Caco-2 (cell line): ENCODE measurements at regions not wholly inside any gene's neighbourhood (a gene's known extent, or its start where the extent isn't known, plus 50 kb on each side); places are given as distances from the start of the nearest gene placed in this dataset.

ENCODE experiments used
- BruUV-seq: library from RNA; stranded (reverse); fragments of 400-500 nt; replicated peaks from 2 replicates; lab custom pipeline; 2021; lab: Mats Ljungman, UMichigan
- CTCF ChIA-PET: fragments of 300-600 bp; sonication (Branson Sonifier 250); formaldehyde crosslinking; loops from one replicate; lab custom pipeline; 2022; ENCODE audit warnings: antibody characterized with exemption; lab: Charles Lee
- POLR2A ChIA-PET: fragments of 300-600 bp; sonication (Branson Sonifier 250); formaldehyde crosslinking; loops from one replicate; lab custom pipeline; 2022; ENCODE audit warnings: antibody characterized with exemption; lab: Charles Lee
- DNase-seq, 2 experiments: peaks; one replicate each; pipeline versions ENCODE4 v3.0.0 to v3.0.0-alpha.2; 2020 to 2022
- H3K27me3 ChIP-seq: replicated peaks from 2 replicates; pipeline ENCODE4 v1.6.0; 2011; ENCODE audit warnings: low read length; ENCODE audit not compliant: control insufficient read depth, insufficient read depth
- H3K36me3 ChIP-seq: 2 replicates; pipeline ENCODE4 v1.5.1; 2011; ENCODE audit warnings: low read length; ENCODE audit not compliant: control insufficient read depth, insufficient read depth
- H3K4me1 ChIP-seq: fragments of 250-450 bp; sonication (Bioruptor Pico); 2 replicates; pipeline ENCODE4 v1.5.1; 2020; ENCODE audit warnings: mild to moderate bottlenecking
- H3K4me3 ChIP-seq: 2 replicates; pipeline ENCODE4 v1.5.1; 2011; ENCODE audit warnings: low read depth, mild to moderate bottlenecking, control low read depth, low read length
- H3K9me3 ChIP-seq: fragments of 250-450 bp; sonication (Bioruptor Pico); 2 replicates; pipeline ENCODE4 v1.5.1; 2020; ENCODE audit warnings: mild to moderate bottlenecking, moderate library complexity
- H3K27ac Mint-ChIP-seq: one replicate; pipeline ENCODE4 v1.8.0; 2022; ENCODE audit warnings: mixed read lengths; ENCODE audit not compliant: unreplicated experiment
- H3K27me3 Mint-ChIP-seq: one replicate; pipeline ENCODE4 v1.8.0; 2022; ENCODE audit warnings: mixed read lengths; ENCODE audit not compliant: insufficient read depth, unreplicated experiment
- H3K36me3 Mint-ChIP-seq: one replicate; pipeline ENCODE4 v1.8.0; 2022; ENCODE audit warnings: mild to moderate bottlenecking, mixed read lengths; ENCODE audit not compliant: insufficient read depth, unreplicated experiment
- H3K4me1 Mint-ChIP-seq: one replicate; pipeline ENCODE4 v1.8.0; 2022; ENCODE audit warnings: low read depth, mixed read lengths; ENCODE audit not compliant: unreplicated experiment
- H3K4me3 Mint-ChIP-seq: one replicate; pipeline ENCODE4 v1.8.0; 2022; ENCODE audit warnings: mild to moderate bottlenecking, moderate library complexity, mixed read lengths; ENCODE audit not compliant: unreplicated experiment
- H3K9me3 Mint-ChIP-seq: one replicate; pipeline ENCODE4 v1.8.0; 2022; ENCODE audit warnings: mixed read lengths; ENCODE audit not compliant: unreplicated experiment
- intact Hi-C: fragments of 100-400 bp; cut with micrococcal nuclease; formaldehyde crosslinking; loops from one replicate; pipeline ENCODE4 v1.10.0; 2022; ENCODE audit not compliant: unreplicated experiment
- TF ChIP-seq, protein P1 (sequence below), 2 experiments: fragments of 200-600 bp in 1 of 2; IDR thresholded peaks; 1 replicate in 1 of 2; 2 replicates in 1 of 2; pipeline versions ENCODE4 v1.5.1 to v1.8.0; 2011 to 2022; ENCODE audit warnings: antibody characterized with exemption in 1 of 2, control low read depth in 1 of 2, inconsistent platforms in 1 of 2, low read depth in 1 of 2, low read length in 1 of 2, mild to moderate bottlenecking in 1 of 2, moderate library complexity in 1 of 2; ENCODE audit not compliant: insufficient read depth in 1 of 2, severe bottlenecking in 1 of 2, unreplicated experiment in 1 of 2

DNA sequence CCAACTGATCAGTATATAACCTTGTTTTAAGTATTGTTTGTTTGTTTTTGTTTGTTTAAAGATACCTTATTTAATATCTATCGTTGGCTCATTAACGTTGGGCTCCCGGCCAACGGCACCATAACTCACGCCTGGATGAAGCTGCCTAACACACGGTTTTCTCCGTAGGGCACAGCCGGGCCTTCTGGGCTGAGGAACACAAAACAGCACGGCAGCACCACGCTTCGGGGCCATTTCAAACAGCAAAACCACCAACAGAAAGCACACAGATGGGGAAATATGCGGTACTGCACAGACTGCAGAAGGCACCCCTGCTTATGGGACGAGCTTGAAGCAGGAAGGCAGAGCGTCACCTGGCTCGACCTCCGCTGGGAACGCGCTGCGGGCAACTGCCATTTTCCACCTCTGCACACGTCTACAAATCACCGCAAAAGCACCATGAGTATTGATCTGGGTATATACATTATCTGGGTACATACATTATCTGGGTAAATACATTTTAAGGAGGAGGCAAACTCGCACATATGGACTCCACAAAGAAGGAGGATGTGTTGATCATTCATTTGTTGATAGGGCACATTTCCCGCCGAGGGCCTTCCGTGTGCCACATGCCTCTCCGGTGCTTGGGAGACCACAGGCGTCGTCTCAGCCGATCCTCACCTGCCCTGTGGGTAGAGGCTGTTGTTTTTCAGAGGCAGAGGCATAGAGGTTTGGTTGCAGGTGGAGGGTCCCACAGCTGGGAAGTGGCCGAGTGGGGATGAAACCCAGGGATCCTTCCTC, 123.7 kb upstream of the ATP2B2 start:
- Histone ChIP-seq H3K27me3 (no peaks in the 10 kb centered on the region; the same call in 1 of the 2 replicates), H3K4me1 (no peaks in the 10 kb centered on the region), H3K4me3 (no peak overlapping the region), H3K36me3 (no peaks in the 10 kb centered on the region), H3K9me3 (no peaks in the 10 kb centered on the region)
- no TSS peak for BruUV-seq
- Mint-ChIP-seq H3K9me3 (no peaks in the 10 kb centered on the region), H3K4me1 (peaks cover 8% of the 10 kb centered on the region), H3K4me3 (no peak overlapping the region), H3K27me3 (no peaks in the 10 kb centered on the region), H3K27ac (no peak overlapping the region), H3K36me3 (no peaks in the 10 kb centered on the region)
- DNase-seq, result no peak
- ChIA-PET CTCF (no interaction called here), POLR2A (no interaction called here)
- intact Hi-C loops, result no loop called here
- TF ChIP-seq, protein P1, sequence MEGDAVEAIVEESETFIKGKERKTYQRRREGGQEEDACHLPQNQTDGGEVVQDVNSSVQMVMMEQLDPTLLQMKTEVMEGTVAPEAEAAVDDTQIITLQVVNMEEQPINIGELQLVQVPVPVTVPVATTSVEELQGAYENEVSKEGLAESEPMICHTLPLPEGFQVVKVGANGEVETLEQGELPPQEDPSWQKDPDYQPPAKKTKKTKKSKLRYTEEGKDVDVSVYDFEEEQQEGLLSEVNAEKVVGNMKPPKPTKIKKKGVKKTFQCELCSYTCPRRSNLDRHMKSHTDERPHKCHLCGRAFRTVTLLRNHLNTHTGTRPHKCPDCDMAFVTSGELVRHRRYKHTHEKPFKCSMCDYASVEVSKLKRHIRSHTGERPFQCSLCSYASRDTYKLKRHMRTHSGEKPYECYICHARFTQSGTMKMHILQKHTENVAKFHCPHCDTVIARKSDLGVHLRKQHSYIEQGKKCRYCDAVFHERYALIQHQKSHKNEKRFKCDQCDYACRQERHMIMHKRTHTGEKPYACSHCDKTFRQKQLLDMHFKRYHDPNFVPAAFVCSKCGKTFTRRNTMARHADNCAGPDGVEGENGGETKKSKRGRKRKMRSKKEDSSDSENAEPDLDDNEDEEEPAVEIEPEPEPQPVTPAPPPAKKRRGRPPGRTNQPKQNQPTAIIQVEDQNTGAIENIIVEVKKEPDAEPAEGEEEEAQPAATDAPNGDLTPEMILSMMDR (IDR thresholded peaks at IDR 0.05; ENCODE audit: insufficient read depth in 1 of 2, low read depth in 1 of 2, low read length in 1 of 2, severe bottlenecking in 1 of 2, unreplicated experiment in 1 of 2), result no peak

DNA sequence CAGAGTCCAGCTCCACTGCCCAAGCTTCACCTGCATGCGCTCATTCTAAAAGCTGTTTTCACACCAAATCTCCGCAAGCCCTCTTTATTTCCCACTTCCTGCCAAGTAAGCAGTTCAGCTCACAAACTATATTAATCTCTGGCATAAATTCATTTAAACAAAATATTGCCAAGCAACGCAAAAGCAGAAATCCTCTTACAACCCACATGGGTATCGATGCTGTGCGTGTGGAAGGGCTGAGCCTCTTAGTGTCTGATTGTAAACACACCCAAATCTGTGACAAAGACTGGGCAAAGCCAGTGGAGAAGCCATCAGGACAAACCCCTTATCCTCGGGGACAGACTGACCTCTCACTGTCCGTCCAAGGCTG, 124.3 kb upstream of the ATP2B2 start:
- Mint-ChIP-seq H3K36me3 (no peaks in the 10 kb centered on the region), H3K27me3 (no peaks in the 10 kb centered on the region), H3K4me3 (no peak overlapping the region), H3K9me3 (no peaks in the 10 kb centered on the region), H3K27ac (no peak overlapping the region), H3K4me1 (peaks cover 8% of the 10 kb centered on the region)
- DNase-seq, result no peak
- no peaks in the 10 kb centered on the region for H3K4me1 ChIP-seq
- H3K9me3 ChIP-seq, result no peaks in the 10 kb centered on the region
- H3K27me3 ChIP-seq, result no peaks in the 10 kb centered on the region; the same call in 1 of the 2 replicates
- no peak overlapping the region for H3K4me3 ChIP-seq
- intact Hi-C loops, result no loop called here
- TF ChIP-seq, protein P1 (IDR thresholded peaks at IDR 0.05; ENCODE audit: insufficient read depth in 1 of 2, low read depth in 1 of 2, low read length in 1 of 2, severe bottlenecking in 1 of 2, unreplicated experiment in 1 of 2), result no peak
- ChIA-PET POLR2A (no interaction called here), CTCF (no interaction called here)
- no TSS peak for BruUV-seq
- no peaks in the 10 kb centered on the region for H3K36me3 ChIP-seq

DNA sequence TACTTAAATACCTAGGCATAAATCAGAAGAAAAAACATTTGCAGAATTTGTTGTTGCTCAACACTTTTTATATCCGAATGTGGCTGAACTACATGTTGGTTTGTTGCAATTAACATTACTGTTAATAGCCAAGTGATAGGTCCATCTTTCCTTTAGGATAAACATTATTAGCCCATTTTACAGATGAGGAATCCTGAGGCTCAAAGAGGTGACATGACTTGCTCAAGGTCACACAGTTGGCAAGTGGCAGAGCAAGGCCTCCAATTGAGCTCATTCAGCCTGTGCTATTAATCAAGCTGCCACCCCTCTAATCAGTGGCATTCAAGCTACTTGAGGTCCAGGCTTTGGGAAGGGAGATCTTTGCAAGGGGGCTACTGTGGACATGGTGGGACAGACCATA, 125.8 kb upstream of the ATP2B2 start:
- Mint-ChIP-seq H3K36me3 (no peaks in the 10 kb centered on the region), H3K4me1 (peaks cover 8% of the 10 kb centered on the region), H3K4me3 (no peak overlapping the region), H3K9me3 (no peaks in the 10 kb centered on the region), H3K27ac (no peak overlapping the region), H3K27me3 (no peaks in the 10 kb centered on the region)
- no peak overlapping the region for H3K4me3 ChIP-seq
- TF ChIP-seq, protein P1 (IDR thresholded peaks at IDR 0.05; ENCODE audit: insufficient read depth in 1 of 2, low read depth in 1 of 2, low read length in 1 of 2, severe bottlenecking in 1 of 2, unreplicated experiment in 1 of 2), result no peak
- DNase-seq, result no peak
- ChIA-PET POLR2A (no interaction called here), CTCF (no interaction called here)
- no peaks in the 10 kb centered on the region for H3K4me1 ChIP-seq
- H3K9me3 ChIP-seq, result no peaks in the 10 kb centered on the region
- intact Hi-C loops, result no loop called here
- no peaks in the 10 kb centered on the region for H3K27me3 ChIP-seq
- no peaks in the 10 kb centered on the region for H3K36me3 ChIP-seq
- no TSS peak for BruUV-seq
